ENCODE measurements at regions not wholly inside any gene's neighbourhood (a gene's known extent, or its start where the extent isn't known, plus 50 kb on each side); places are given as distances from the start of the nearest gene placed in this dataset.
"Not testable (repeated sequence)": the region's sequence is repeated elsewhere in the genome, so short reads cannot be mapped to it uniquely, and the experiment has no call there.

GRCh38 chr16:22989598-22989997, 159.7 kb downstream of the USP31 start:
- DNase-seq (no peak), ATAC-seq (no peak)
- intact Hi-C loops (cut with DNase I) = no loop called here
- Histone ChIP-seq H3K9me3 (peaks cover 10% of the 10 kb centered on the region), H3K36me3 (ENCODE audit: insufficient read depth in 1 of 2, low read depth in 1 of 2) (no peaks in the 10 kb centered on the region), H3K4me1 (no peaks in the 10 kb centered on the region), H3K27ac (no peak overlapping the region), H3K27me3 (ENCODE audit: insufficient read depth in 3 of 3, low read length in 2 of 3) (no peaks in the 10 kb centered on the region), H3K4me3 (no peak overlapping the region)
- 69 to 74% (median 74%) methylated on average over 3 of the region's 3 CpGs for WGBS, 3 donors
- no peak for TF ChIP-seq CTCF (IDR thresholded peaks at IDR 0.05)

- 93 to 99% (median 97%) methylated on average over 2 of the region's 2 CpGs for WGBS, 3 donors
- H3K27me3 ChIP-seq (ENCODE audit: insufficient read depth in 3 of 3, low read length in 2 of 3) = no peaks in the 10 kb centered on the region
- no peak overlapping the region for H3K27ac ChIP-seq
- peaks cover 26% of the 10 kb centered on the region for H3K9me3 ChIP-seq
- no peaks in the 10 kb centered on the region for H3K36me3 ChIP-seq (ENCODE audit: insufficient read depth in 1 of 2, low read depth in 1 of 2)
- no peak for TF ChIP-seq CTCF (IDR thresholded peaks at IDR 0.05)
- H3K4me1 ChIP-seq = no peaks in the 10 kb centered on the region
- no peak for DNase-seq
- intact Hi-C loops (cut with DNase I) = no loop called here
- no peak for ATAC-seq
- no peak overlapping the region for H3K4me3 ChIP-seq
These were observed 165.6 kb downstream of the USP31 start for GRCh38 chr16:22983614-22984013.

- H3K27me3 ChIP-seq (ENCODE audit: insufficient read depth in 3 of 3, low read length in 2 of 3); ATAC-seq; H3K4me1 ChIP-seq; H3K4me3 ChIP-seq; intact Hi-C loops (cut with DNase I); H3K27ac ChIP-seq; DNase-seq; H3K36me3 ChIP-seq (ENCODE audit: insufficient read depth in 1 of 2, low read depth in 1 of 2): not testable (repeated sequence)
- peaks cover 25% of the 10 kb centered on the region for H3K9me3 ChIP-seq
- WGBS, 3 donors = 81 to 82% (median 81%) methylated on average over 3 of the region's 3 CpGs
These were observed 166.6 kb downstream of the HS3ST2 start for GRCh38 chr16:22980514-22980913.

- intact Hi-C loops (cut with DNase I) = loop anchor here in 1 of 2 donors (5.0 kb wide), 1 partner anchor 82 kb away; no protein-coding TSS in a partner anchor
These were observed 165.1 kb downstream of the HS3ST2 start for GRCh38 chr16:22979038-22979437.

GRCh38 chr16:22977294-22977697, 163.3 kb downstream of the HS3ST2 start:
- Histone ChIP-seq H3K4me1 (no peaks in the 10 kb centered on the region), H3K27ac (no peak overlapping the region), H3K36me3 (ENCODE audit: insufficient read depth in 1 of 2, low read depth in 1 of 2) (no peaks in the 10 kb centered on the region), H3K4me3 (no peak overlapping the region), H3K27me3 (ENCODE audit: insufficient read depth in 3 of 3, low read length in 2 of 3) (no peaks in the 10 kb centered on the region), H3K9me3 (no peaks in the 10 kb centered on the region)
- DNase-seq (no peak), ATAC-seq (peak in 2 of 4 donors; percentile 37 to 53)
- WGBS, 3 donors = 53 to 61% (median 59%) methylated on average over 4 of the region's 4 CpGs
- intact Hi-C loops (cut with DNase I) = loop anchor here in 1 of 2 donors (5.0 kb wide), 1 partner anchor 80 kb away; no protein-coding TSS in a partner anchor
- peak; percentile 34 for TF ChIP-seq CTCF (IDR thresholded peaks at IDR 0.05)

More at GRCh38 chr16:22979038-22979437, 165.1 kb downstream of the HS3ST2 start:
- ATAC-seq (no peak), DNase-seq (no peak)
- Histone ChIP-seq H3K4me1 (no peaks in the 10 kb centered on the region), H3K36me3 (ENCODE audit: insufficient read depth in 1 of 2, low read depth in 1 of 2) (no peaks in the 10 kb centered on the region), H3K4me3 (no peak overlapping the region), H3K9me3 (peaks cover 14% of the 10 kb centered on the region), H3K27ac (no peak overlapping the region), H3K27me3 (ENCODE audit: insufficient read depth in 3 of 3, low read length in 2 of 3) (no peaks in the 10 kb centered on the region)
- WGBS, 3 donors = 61 to 68% (median 61%) methylated on average over 2 of the region's 2 CpGs
- TF ChIP-seq CTCF (IDR thresholded peaks at IDR 0.05) = no peak
